Endodermal cell (in vitro differentiated cells): ENCODE measurements at regions not wholly inside any gene's neighbourhood (a gene's known extent, or its start where the extent isn't known, plus 50 kb on each side); places are given as distances from the start of the nearest gene placed in this dataset.

Source experiments
- DNase-seq: peaks from one replicate; pipeline ENCODE4 v3.0.0-alpha.2; 2017
- H3K27ac ChIP-seq: 2 replicates; pipeline ENCODE4 v1.5.1; 2013; ENCODE audit warnings: mild to moderate bottlenecking, low read depth, low read length, moderate library complexity
- H3K27me3 ChIP-seq: 2 replicates; pipeline ENCODE4 v1.6.1; 2013; ENCODE audit warnings: mild to moderate bottlenecking, low read length, moderate library complexity; ENCODE audit not compliant: insufficient read depth, control insufficient read depth, poor library complexity, severe bottlenecking
- H3K36me3 ChIP-seq: 2 replicates; pipeline ENCODE4 v1.7.0; 2013; ENCODE audit warnings: mild to moderate bottlenecking, low read length, moderate library complexity; ENCODE audit not compliant: control insufficient read depth, insufficient read depth
- H3K4me1 ChIP-seq: one replicate; pipeline ENCODE4 v1.7.0; 2013; ENCODE audit warnings: low read length; ENCODE audit not compliant: control insufficient read depth, insufficient read depth
- H3K4me3 ChIP-seq: 2 replicates; pipeline ENCODE4 v1.5.1; 2013; ENCODE audit warnings: mild to moderate bottlenecking, low read length, moderate library complexity
- H3K9ac ChIP-seq: 2 replicates; pipeline ENCODE4 v1.6.1; 2013; ENCODE audit warnings: mild to moderate bottlenecking, low read length, moderate library complexity; ENCODE audit not compliant: poor library complexity, severe bottlenecking; ENCODE audit errors: extremely low read depth
- H3K9me3 ChIP-seq: 2 replicates; pipeline ENCODE4 v1.6.1; 2013; ENCODE audit warnings: mild to moderate bottlenecking, low read length, moderate library complexity; ENCODE audit not compliant: control insufficient read depth
- H3K27ac Mint-ChIP-seq: 2 replicates; pipeline ENCODE4 v1.8.0; 2020; ENCODE audit warnings: mixed read lengths
- H3K27me3 Mint-ChIP-seq: 2 replicates; pipeline ENCODE4 v1.8.0; 2021; ENCODE audit warnings: mild to moderate bottlenecking, mixed read lengths; ENCODE audit not compliant: insufficient read depth
- H3K36me3 Mint-ChIP-seq: 2 replicates; pipeline ENCODE4 v1.8.0; 2020; ENCODE audit warnings: low read depth, mixed read lengths
- H3K4me1 Mint-ChIP-seq: 2 replicates; pipeline ENCODE4 v1.8.0; 2020; ENCODE audit warnings: mixed read lengths
- H3K4me3 Mint-ChIP-seq: 2 replicates; pipeline ENCODE4 v1.8.0; 2020; ENCODE audit warnings: mild to moderate bottlenecking, moderate library complexity, mixed read lengths
- H3K9me3 Mint-ChIP-seq: 2 replicates; pipeline ENCODE4 v1.8.0; 2020; ENCODE audit warnings: mild to moderate bottlenecking, mixed read lengths
- CTCF ChIP-seq: fragments of 200-600 bp; sonication (generic); conservative IDR thresholded peaks from 2 replicates; pipeline ENCODE4 v1.5.0; 2021; ENCODE audit warnings: antibody characterized with exemption, mild to moderate bottlenecking
- WGBS, 2 experiments: methylation state at CpG; one replicate each; pipeline versions ENCODE4 v1.1.5 to v1.1.7; 2013; ENCODE audit warnings: missing lambda C conversion rate in 2 of 2, mixed read lengths in 1 of 2; ENCODE audit not compliant: insufficient coverage in 1 of 2, insufficient read length in 1 of 2; 5-methylcytosine and 5-hydroxymethylcytosine counted together

GRCh38 chr2:10223932-10224720 lies 78.6 kb upstream of the HPCAL1 start:
- no peaks in the 10 kb centered on the region for H3K27me3 Mint-ChIP-seq
- H3K27ac Mint-ChIP-seq = no peak overlapping the region
- 91 to 92% methylated on average over 13 to 16 of the region's 16 CpGs for WGBS, 2 experiments
- Histone ChIP-seq H3K4me3 (no peak overlapping the region), H3K9me3 (no peaks in the 10 kb centered on the region), H3K36me3 (no peaks in the 10 kb centered on the region), H3K4me1 (peaks cover 8% of the 10 kb centered on the region), H3K9ac (no peak overlapping the region), H3K27ac (no peak overlapping the region), H3K27me3 (no peaks in the 10 kb centered on the region)
- peak; percentile 59 for TF ChIP-seq CTCF
- DNase-seq = peak; percentile 29
- H3K36me3 Mint-ChIP-seq = no peaks in the 10 kb centered on the region
- no peaks in the 10 kb centered on the region for H3K9me3 Mint-ChIP-seq
- no peak overlapping the region for H3K4me3 Mint-ChIP-seq
- peaks cover 16% of the 10 kb centered on the region for H3K4me1 Mint-ChIP-seq

GRCh38 chr2:10224734-10225133 lies 78.0 kb upstream of the HPCAL1 start:
- no peak overlapping the region for H3K27ac Mint-ChIP-seq
- DNase-seq = peak; percentile 48

GRCh38 chr2:10225291-10226037 lies 77.2 kb upstream of the HPCAL1 start:
- 90 to 91% methylated on average over 11 to 15 of the region's 15 CpGs for WGBS, 2 experiments
- no peak overlapping the region for H3K27ac Mint-ChIP-seq
- H3K36me3 Mint-ChIP-seq = no peaks in the 10 kb centered on the region
- H3K4me1 ChIP-seq = peaks cover 8% of the 10 kb centered on the region
- no peaks in the 10 kb centered on the region for H3K9me3 Mint-ChIP-seq
- H3K27me3 Mint-ChIP-seq = no peaks in the 10 kb centered on the region
- H3K36me3 ChIP-seq = no peaks in the 10 kb centered on the region
- no peak overlapping the region for H3K4me3 Mint-ChIP-seq
- TF ChIP-seq CTCF = no peak
- H3K4me1 Mint-ChIP-seq = peaks cover 17% of the 10 kb centered on the region
- no peak overlapping the region for H3K9ac ChIP-seq
- H3K9me3 ChIP-seq = no peaks in the 10 kb centered on the region
- peak; percentile 63 for DNase-seq
- no peak overlapping the region for H3K27ac ChIP-seq
- H3K27me3 ChIP-seq = no peaks in the 10 kb centered on the region
- H3K4me3 ChIP-seq = no peak overlapping the region

More at GRCh38 chr2:10224734-10225133, 78.0 kb upstream of the HPCAL1 start:
- no peak overlapping the region for H3K4me3 ChIP-seq
- no peak overlapping the region for H3K27ac ChIP-seq
- no peaks in the 10 kb centered on the region for H3K27me3 ChIP-seq
- H3K36me3 ChIP-seq = no peaks in the 10 kb centered on the region
- 91 to 100% methylated on average over 2 to 7 of the region's 7 CpGs for WGBS, 2 experiments
- Mint-ChIP-seq H3K9me3 (no peaks in the 10 kb centered on the region), H3K4me1 (peaks cover 22% of the 10 kb centered on the region), H3K27me3 (no peaks in the 10 kb centered on the region), H3K4me3 (no peak overlapping the region), H3K36me3 (no peaks in the 10 kb centered on the region)
- no peak overlapping the region for H3K9ac ChIP-seq
- H3K9me3 ChIP-seq = no peaks in the 10 kb centered on the region
- peaks cover 8% of the 10 kb centered on the region for H3K4me1 ChIP-seq
- TF ChIP-seq CTCF = no peak
